Muscle of leg (tissue), 3 donors: ENCODE measurements at regions not wholly inside any gene's neighbourhood (a gene's known extent, or its start where the extent isn't known, plus 50 kb on each side); places are given as distances from the start of the nearest gene placed in this dataset.
"Not testable (repeated sequence)": the region's sequence is repeated elsewhere in the genome, so short reads cannot be mapped to it uniquely, and the experiment has no call there.

Experiments
- DNase-seq: peaks from one replicate; pipeline ENCODE4 v3.0.0; 2013
- H3K27ac ChIP-seq: one replicate; pipeline ENCODE4 v1.5.1; 2013; ENCODE audit warnings: mild to moderate bottlenecking, low read length, control low read depth
- H3K27me3 ChIP-seq: one replicate; pipeline ENCODE4 v1.6.1; 2013; ENCODE audit warnings: low read length; ENCODE audit not compliant: control insufficient read depth, insufficient read depth
- H3K36me3 ChIP-seq: one replicate; pipeline ENCODE4 v1.6.1; 2013; ENCODE audit warnings: low read length; ENCODE audit not compliant: control insufficient read depth, insufficient read depth
- H3K4me1 ChIP-seq: one replicate; pipeline ENCODE4 v1.6.1; 2013; ENCODE audit warnings: low read length; ENCODE audit not compliant: control insufficient read depth, insufficient read depth
- H3K4me3 ChIP-seq: one replicate; pipeline ENCODE4 v1.5.1; 2013; ENCODE audit warnings: low read length, control low read depth
- H3K9me3 ChIP-seq: replicated peaks from 2 replicates; pipeline ENCODE4 v1.6.1; 2013; ENCODE audit warnings: low read depth, low read length; ENCODE audit not compliant: control insufficient read depth
- WGBS: methylation state at CpG from one replicate; pipeline ENCODE4 v1.1.5; 2013; ENCODE audit warnings: missing lambda C conversion rate; ENCODE audit not compliant: insufficient coverage; 5-methylcytosine and 5-hydroxymethylcytosine counted together

- no peaks in the 10 kb centered on the region for H3K4me1 ChIP-seq
- no peak overlapping the region for H3K4me3 ChIP-seq
- H3K9me3 ChIP-seq = no peaks in the 10 kb centered on the region
- H3K27ac ChIP-seq = no peak overlapping the region
- H3K36me3 ChIP-seq = no peaks in the 10 kb centered on the region
- no peaks in the 10 kb centered on the region for H3K27me3 ChIP-seq
- DNase-seq = no peak
These were observed 470.5 kb downstream of the PCDH7 start for GRCh38 chr4:31190671-31191070.

- no peak overlapping the region for H3K27ac ChIP-seq
- no peaks in the 10 kb centered on the region for H3K9me3 ChIP-seq
- no peaks in the 10 kb centered on the region for H3K27me3 ChIP-seq
- no CpG with 5 or more reads among the region's 2 CpGs for WGBS
- DNase-seq = peak; percentile 26
- H3K36me3 ChIP-seq = no peaks in the 10 kb centered on the region
- no peak overlapping the region for H3K4me3 ChIP-seq
- H3K4me1 ChIP-seq = no peaks in the 10 kb centered on the region
These were observed 472.2 kb downstream of the PCDH7 start for GRCh38 chr4:31192341-31192740.

GRCh38 chr4:31193521-31193920 lies 473.4 kb downstream of the PCDH7 start:
- H3K4me1 ChIP-seq = no peaks in the 10 kb centered on the region
- no peak for DNase-seq
- no peaks in the 10 kb centered on the region for H3K9me3 ChIP-seq
- H3K27ac ChIP-seq = no peak overlapping the region
- no peak overlapping the region for H3K4me3 ChIP-seq
- H3K36me3 ChIP-seq = no peaks in the 10 kb centered on the region
- no CpG with 5 or more reads among the region's 1 CpG for WGBS
- H3K27me3 ChIP-seq = no peaks in the 10 kb centered on the region

GRCh38 chr4:31194823-31195222 lies 474.7 kb downstream of the PCDH7 start:
- no peaks in the 10 kb centered on the region for H3K4me1 ChIP-seq
- H3K4me3 ChIP-seq = no peak overlapping the region
- no peaks in the 10 kb centered on the region for H3K27me3 ChIP-seq
- WGBS = no CpG with 5 or more reads among the region's 3 CpGs
- no peaks in the 10 kb centered on the region for H3K36me3 ChIP-seq
- H3K27ac ChIP-seq = no peak overlapping the region
- no peak for DNase-seq
- peaks cover 5% of the 10 kb centered on the region for H3K9me3 ChIP-seq

- no peak overlapping the region for H3K4me3 ChIP-seq
- 98% methylated on average over 4 of the region's 5 CpGs for WGBS
- no peak for DNase-seq
- no peak overlapping the region for H3K27ac ChIP-seq
- no peaks in the 10 kb centered on the region for H3K27me3 ChIP-seq
- H3K36me3 ChIP-seq = no peaks in the 10 kb centered on the region
- H3K4me1 ChIP-seq = no peaks in the 10 kb centered on the region
- peaks cover 7% of the 10 kb centered on the region for H3K9me3 ChIP-seq
These were observed 479.5 kb downstream of the PCDH7 start for GRCh38 chr4:31199644-31200043.

GRCh38 chr4:31202054-31202453 lies 481.9 kb downstream of the PCDH7 start:
- DNase-seq, H3K4me1 ChIP-seq, H3K36me3 ChIP-seq, H3K27me3 ChIP-seq, H3K4me3 ChIP-seq, H3K27ac ChIP-seq, H3K9me3 ChIP-seq: not testable (repeated sequence)
- 94% methylated on average over 3 of the region's 9 CpGs for WGBS

- Histone ChIP-seq H3K4me1 (no peaks in the 10 kb centered on the region), H3K27me3 (no peaks in the 10 kb centered on the region), H3K9me3 (peaks cover 2% of the 10 kb centered on the region), H3K36me3 (no peaks in the 10 kb centered on the region), H3K27ac (no peak overlapping the region), H3K4me3 (no peak overlapping the region)
- WGBS = no CpG with 5 or more reads among the region's 1 CpG
- no peak for DNase-seq
These were observed 484.7 kb downstream of the PCDH7 start for GRCh38 chr4:31204874-31205273.

GRCh38 chr4:31220921-31221320 lies 500.8 kb downstream of the PCDH7 start:
- Histone ChIP-seq H3K27me3 (no peaks in the 10 kb centered on the region), H3K4me1 (no peaks in the 10 kb centered on the region), H3K27ac (no peak overlapping the region), H3K9me3 (no peaks in the 10 kb centered on the region), H3K36me3 (no peaks in the 10 kb centered on the region), H3K4me3 (no peak overlapping the region)
- DNase-seq = no peak

- H3K9me3 ChIP-seq = no peaks in the 10 kb centered on the region
- no peaks in the 10 kb centered on the region for H3K27me3 ChIP-seq
- H3K27ac ChIP-seq = no peak overlapping the region
- no peak overlapping the region for H3K4me3 ChIP-seq
- H3K36me3 ChIP-seq = no peaks in the 10 kb centered on the region
- no peaks in the 10 kb centered on the region for H3K4me1 ChIP-seq
- WGBS = 89% methylated on average over 1 of the region's 4 CpGs
- DNase-seq = peak; percentile 14
These were observed 507.9 kb downstream of the PCDH7 start for GRCh38 chr4:31228068-31228467.

GRCh38 chr4:31230594-31230993 lies 510.4 kb downstream of the PCDH7 start:
- no peak overlapping the region for H3K27ac ChIP-seq
- H3K9me3 ChIP-seq = no peaks in the 10 kb centered on the region
- DNase-seq = no peak
- H3K4me1 ChIP-seq = no peaks in the 10 kb centered on the region
- H3K27me3 ChIP-seq = no peaks in the 10 kb centered on the region
- WGBS = no CpG with 5 or more reads among the region's 1 CpG
- no peaks in the 10 kb centered on the region for H3K36me3 ChIP-seq
- no peak overlapping the region for H3K4me3 ChIP-seq

- Histone ChIP-seq H3K4me1 (no peaks in the 10 kb centered on the region), H3K4me3 (no peak overlapping the region), H3K9me3 (peaks cover 4% of the 10 kb centered on the region), H3K27ac (no peak overlapping the region), H3K36me3 (no peaks in the 10 kb centered on the region), H3K27me3 (no peaks in the 10 kb centered on the region)
- no peak for DNase-seq
- no CpG with 5 or more reads among the region's 2 CpGs for WGBS
These were observed 514.3 kb downstream of the PCDH7 start for GRCh38 chr4:31234494-31234893.
